Smooth muscle cell (in vitro differentiated cells): ENCODE measurements at regions not wholly inside any gene's neighbourhood (a gene's known extent, or its start where the extent isn't known, plus 50 kb on each side); places are given as distances from the start of the nearest gene placed in this dataset.

Experiments used
- DNase-seq: peaks from one replicate; lab custom pipeline; 2025; ENCODE audit not compliant: unreplicated experiment; lab: John Stamatoyannopoulos, UW
- H2AFZ ChIP-seq: fragments of 200-600 bp; sonication (generic); 2 replicates; pipeline ENCODE4 v1.6.0; 2016; ENCODE audit warnings: antibody characterized with exemption, low read depth, mild to moderate bottlenecking
- H3F3A ChIP-seq: fragments of 200-600 bp; sonication (generic); 2 replicates; pipeline ENCODE4 v1.6.0; 2017; ENCODE audit warnings: antibody characterized with exemption, low read depth
- H3K27ac ChIP-seq: fragments of 200-600 bp; sonication (generic); 2 replicates; pipeline ENCODE4 v1.5.1; 2016; ENCODE audit warnings: low read depth, mild to moderate bottlenecking
- H3K27me3 ChIP-seq: fragments of 200-600 bp; sonication (generic); 2 replicates; pipeline ENCODE4 v1.6.1; 2016; ENCODE audit warnings: low read depth, mild to moderate bottlenecking
- H3K36me3 ChIP-seq: fragments of 200-600 bp; sonication (generic); 2 replicates; pipeline ENCODE4 v1.5.1; 2016; ENCODE audit warnings: low read depth
- H3K4me1 ChIP-seq: fragments of 200-600 bp; sonication (generic); 2 replicates; pipeline ENCODE4 v1.5.1; 2016; ENCODE audit warnings: low read depth
- H3K4me2 ChIP-seq: fragments of 200-600 bp; sonication (generic); 2 replicates; pipeline ENCODE4 v1.6.0; 2016; ENCODE audit warnings: mild to moderate bottlenecking
- H3K4me3 ChIP-seq: fragments of 200-600 bp; sonication (generic); 2 replicates; pipeline ENCODE4 v1.5.1; 2016; ENCODE audit warnings: mild to moderate bottlenecking
- H3K79me2 ChIP-seq: fragments of 200-600 bp; sonication (generic); 2 replicates; pipeline ENCODE4 v1.6.0; 2016; ENCODE audit warnings: low read depth, mild to moderate bottlenecking
- H3K9ac ChIP-seq: fragments of 200-600 bp; sonication (generic); 2 replicates; pipeline ENCODE4 v1.6.0; 2016; ENCODE audit warnings: low read depth
- H3K9me3 ChIP-seq: fragments of 200-600 bp; sonication (generic); replicated peaks from 2 replicates; pipeline ENCODE4 v1.5.1; 2016; ENCODE audit warnings: low read depth
- H4K20me1 ChIP-seq: fragments of 200-600 bp; sonication (generic); 2 replicates; pipeline ENCODE4 v1.6.0; 2016; ENCODE audit warnings: low read depth
- CTCF ChIP-seq: fragments of 200-600 bp; sonication (generic); IDR thresholded peaks from 2 replicates; pipeline ENCODE4 v1.5.1; 2017; ENCODE audit warnings: borderline replicate concordance, mild to moderate bottlenecking, antibody characterized with exemption; ENCODE audit not compliant: insufficient read depth, poor library complexity, severe bottlenecking
- WGBS: methylation state at CpG from one replicate; pipeline ENCODE4 v1.1.7; 2016; ENCODE audit warnings: low lambda C conversion rate; 5-methylcytosine and 5-hydroxymethylcytosine counted together

GRCh38 chr6:14763139-14763538 is 482.7 kb upstream of the JARID2 start:
- Histone ChIP-seq H3K36me3 (no peaks in the 10 kb centered on the region), H4K20me1 (no peaks in the 10 kb centered on the region), H3K27ac (no peak overlapping the region), H3K9me3 (no peaks in the 10 kb centered on the region), H3K4me3 (no peak overlapping the region), H3K27me3 (no peaks in the 10 kb centered on the region), H3K4me2 (no peak overlapping the region), H3K79me2 (no peaks in the 10 kb centered on the region), H3K9ac (no peak overlapping the region), H3F3A (no peaks in the 10 kb centered on the region), H3K4me1 (no peaks in the 10 kb centered on the region), H2AFZ (no peak overlapping the region)
- no peak for TF ChIP-seq CTCF
- DNase-seq, result no peak
- 50% methylated on average over 6 of the region's 6 CpGs for WGBS

GRCh38 chr6:14763616-14764015 is 482.3 kb upstream of the JARID2 start:
- Histone ChIP-seq H3K79me2 (no peaks in the 10 kb centered on the region), H4K20me1 (no peaks in the 10 kb centered on the region), H3K27me3 (no peaks in the 10 kb centered on the region), H3K27ac (no peak overlapping the region), H3K4me3 (no peak overlapping the region), H3K36me3 (no peaks in the 10 kb centered on the region), H3K9me3 (no peaks in the 10 kb centered on the region), H3K4me1 (no peaks in the 10 kb centered on the region), H3K9ac (no peak overlapping the region), H3K4me2 (no peak overlapping the region), H2AFZ (no peak overlapping the region), H3F3A (no peaks in the 10 kb centered on the region)
- WGBS, result 53% methylated on average over 1 of the region's 1 CpG
- no peak for DNase-seq
- no peak for TF ChIP-seq CTCF

GRCh38 chr6:14765106-14765505 is 480.8 kb upstream of the JARID2 start:
- no peak overlapping the region for H3K9ac ChIP-seq
- no peak overlapping the region for H3K4me3 ChIP-seq
- H3K27ac ChIP-seq, result no peak overlapping the region
- H3K4me1 ChIP-seq, result no peaks in the 10 kb centered on the region
- no peaks in the 10 kb centered on the region for H3F3A ChIP-seq
- no peaks in the 10 kb centered on the region for H3K9me3 ChIP-seq
- H2AFZ ChIP-seq, result no peak overlapping the region
- no peaks in the 10 kb centered on the region for H3K27me3 ChIP-seq
- 63% methylated on average over 6 of the region's 6 CpGs for WGBS
- H4K20me1 ChIP-seq, result no peaks in the 10 kb centered on the region
- no peaks in the 10 kb centered on the region for H3K36me3 ChIP-seq
- no peaks in the 10 kb centered on the region for H3K79me2 ChIP-seq
- no peak for TF ChIP-seq CTCF
- DNase-seq, result no peak
- no peak overlapping the region for H3K4me2 ChIP-seq

DNA sequence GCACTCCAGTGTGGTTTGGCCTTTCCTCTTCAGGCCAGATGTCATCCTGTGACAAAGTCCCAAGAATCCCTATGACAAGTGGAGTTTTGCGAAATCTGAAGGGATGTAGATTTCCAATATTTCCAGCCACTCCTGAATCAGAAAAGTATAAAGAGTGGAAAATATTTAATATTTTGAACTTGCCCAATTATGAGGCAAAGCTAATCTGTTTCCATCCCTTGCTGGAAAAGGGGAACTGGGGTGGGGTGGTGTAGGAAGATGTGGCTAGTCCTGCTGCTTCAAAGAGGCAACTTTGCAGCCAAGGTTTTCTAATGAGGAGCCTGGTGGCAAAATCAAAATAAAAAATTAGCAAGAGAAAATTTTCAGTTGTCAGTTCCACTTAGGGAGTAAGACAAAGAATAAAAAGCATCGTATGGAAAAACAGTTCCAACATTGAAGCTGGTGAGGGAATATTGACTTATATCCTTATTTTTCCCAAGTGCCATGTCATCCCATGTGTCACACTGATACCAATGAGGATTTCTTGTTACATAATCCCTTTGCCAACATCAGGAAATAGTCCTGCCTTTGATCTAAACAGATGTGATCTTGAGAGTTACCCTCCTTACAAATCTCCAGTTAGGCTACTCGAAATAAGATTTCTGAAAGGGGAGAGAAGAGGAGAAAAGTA is 480.0 kb upstream of the JARID2 start:
- no peaks in the 10 kb centered on the region for H3K36me3 ChIP-seq
- no peaks in the 10 kb centered on the region for H3K27me3 ChIP-seq
- no peak overlapping the region for H2AFZ ChIP-seq
- H3K4me3 ChIP-seq, result no peak overlapping the region
- H3K9ac ChIP-seq, result no peak overlapping the region
- no peaks in the 10 kb centered on the region for H3F3A ChIP-seq
- no peak overlapping the region for H3K27ac ChIP-seq
- 95% methylated on average over 3 of the region's 3 CpGs for WGBS
- H3K9me3 ChIP-seq, result no peaks in the 10 kb centered on the region
- H3K79me2 ChIP-seq, result no peaks in the 10 kb centered on the region
- H4K20me1 ChIP-seq, result no peaks in the 10 kb centered on the region
- no peaks in the 10 kb centered on the region for H3K4me1 ChIP-seq
- H3K4me2 ChIP-seq, result no peak overlapping the region
- no peak for DNase-seq
- TF ChIP-seq CTCF, result no peak
